ENCODE measurements at regions not wholly inside any gene's neighbourhood (a gene's known extent, or its start where the extent isn't known, plus 50 kb on each side); places are given as distances from the start of the nearest gene placed in this dataset.
"Not testable (repeated sequence)": the region's sequence is repeated elsewhere in the genome, so short reads cannot be mapped to it uniquely, and the experiment has no call there.

GRCh38 chr4:3945511-3946290 is 179.5 kb downstream of the ADRA2C start:
- no peak overlapping the region for H3K4me3 ChIP-seq
- H3K36me3 ChIP-seq, result peaks cover 8% of the 10 kb centered on the region
- intact Hi-C loops (cut with micrococcal nuclease), result no loop called here
- no peaks in the 10 kb centered on the region for H3K9me3 ChIP-seq (replicated peaks)
- no peak overlapping the region for H3K27ac ChIP-seq (replicated peaks)
- no peak for TF ChIP-seq CTCF (IDR thresholded peaks at IDR 0.05; ENCODE audit: borderline replicate concordance)
- H3K27me3 ChIP-seq (ENCODE audit: low read depth), result no peaks in the 10 kb centered on the region
- no peaks in the 10 kb centered on the region for H3K4me1 ChIP-seq
- no peak for DNase-seq

GRCh38 chr4:3946553-3946952 is 180.4 kb downstream of the ADRA2C start:
- intact Hi-C loops (cut with micrococcal nuclease); DNase-seq: not testable (repeated sequence)

GRCh38 chr4:3947761-3948160 is 181.6 kb downstream of the ADRA2C start:
- DNase-seq; H3K9me3 ChIP-seq (replicated peaks); H3K27ac ChIP-seq (replicated peaks); intact Hi-C loops (cut with micrococcal nuclease); H3K27me3 ChIP-seq (ENCODE audit: low read depth); H3K36me3 ChIP-seq; H3K4me3 ChIP-seq; H3K4me1 ChIP-seq: not testable (repeated sequence)

More at GRCh38 chr4:3946553-3946952, 180.4 kb downstream of the ADRA2C start:
- H3K27ac ChIP-seq (replicated peaks); H3K4me1 ChIP-seq; H3K27me3 ChIP-seq (ENCODE audit: low read depth); H3K36me3 ChIP-seq; H3K9me3 ChIP-seq (replicated peaks); H3K4me3 ChIP-seq: not testable (repeated sequence)

GRCh38 chr4:3948210-3948609 is 182.0 kb downstream of the ADRA2C start:
- DNase-seq; H3K27me3 ChIP-seq (ENCODE audit: low read depth); H3K36me3 ChIP-seq; H3K9me3 ChIP-seq (replicated peaks); intact Hi-C loops (cut with micrococcal nuclease); H3K27ac ChIP-seq (replicated peaks); H3K4me1 ChIP-seq; H3K4me3 ChIP-seq: not testable (repeated sequence)

- H3K27ac ChIP-seq (replicated peaks); intact Hi-C loops (cut with micrococcal nuclease); H3K36me3 ChIP-seq; H3K4me1 ChIP-seq; H3K4me3 ChIP-seq; H3K27me3 ChIP-seq (ENCODE audit: low read depth); H3K9me3 ChIP-seq (replicated peaks): not testable (repeated sequence)
- peak; percentile 25 for DNase-seq
- peak; percentile 58 for TF ChIP-seq CTCF (IDR thresholded peaks at IDR 0.05; ENCODE audit: borderline replicate concordance)
Observed at GRCh38 chr4:3949916-3950315, 183.7 kb downstream of the ADRA2C start.

- H3K27me3 ChIP-seq (ENCODE audit: low read depth); H3K27ac ChIP-seq (replicated peaks); intact Hi-C loops (cut with micrococcal nuclease); H3K36me3 ChIP-seq; H3K4me3 ChIP-seq; DNase-seq; H3K9me3 ChIP-seq (replicated peaks): not testable (repeated sequence)
- H3K4me1 ChIP-seq, result peaks cover 12% of the 10 kb centered on the region
Observed at GRCh38 chr4:3952443-3953139, 186.4 kb downstream of the ADRA2C start.

- DNase-seq; H3K27ac ChIP-seq (replicated peaks); H3K27me3 ChIP-seq (ENCODE audit: low read depth); H3K9me3 ChIP-seq (replicated peaks); H3K4me3 ChIP-seq; H3K36me3 ChIP-seq; intact Hi-C loops (cut with micrococcal nuclease): not testable (repeated sequence)
- peaks cover 12% of the 10 kb centered on the region for H3K4me1 ChIP-seq
Observed at GRCh38 chr4:3953140-3953489, 186.9 kb downstream of the ADRA2C start.

GRCh38 chr4:3954540-3955320 is 188.5 kb downstream of the ADRA2C start:
- peak; percentile 38 for DNase-seq
- H3K27me3 ChIP-seq (ENCODE audit: low read depth); intact Hi-C loops (cut with micrococcal nuclease); H3K36me3 ChIP-seq; H3K9me3 ChIP-seq (replicated peaks): not testable (repeated sequence)
- Histone ChIP-seq H3K27ac (replicated peaks) (peak overlapping the region; percentile 86), H3K4me1 (peaks cover 12% of the 10 kb centered on the region), H3K4me3 (peak overlapping the region; percentile 90)

GRCh38 chr4:3955321-3956164 is 189.4 kb downstream of the ADRA2C start:
- H3K36me3 ChIP-seq; intact Hi-C loops (cut with micrococcal nuclease); H3K27me3 ChIP-seq (ENCODE audit: low read depth); H3K9me3 ChIP-seq (replicated peaks): not testable (repeated sequence)
- peaks cover 12% of the 10 kb centered on the region for H3K4me1 ChIP-seq
- peak overlapping the region; percentile 90 for H3K4me3 ChIP-seq
- DNase-seq, result peak; percentile 99
- peak overlapping the region; percentile 86 for H3K27ac ChIP-seq (replicated peaks)

GRCh38 chr4:3956165-3956867 is 190.1 kb downstream of the ADRA2C start:
- intact Hi-C loops (cut with micrococcal nuclease); H3K36me3 ChIP-seq; H3K9me3 ChIP-seq (replicated peaks); DNase-seq; H3K27me3 ChIP-seq (ENCODE audit: low read depth): not testable (repeated sequence)
- H3K4me3 ChIP-seq, result peak overlapping the region; percentile 90
- H3K27ac ChIP-seq (replicated peaks), result peak overlapping the region; percentile 86
- H3K4me1 ChIP-seq, result peaks cover 12% of the 10 kb centered on the region

All from left ventricle myocardium inferior (tissue), 1 donor.